HEK293 (cell line): ENCODE measurements at regions not wholly inside any gene's neighbourhood (a gene's known extent, or its start where the extent isn't known, plus 50 kb on each side); places are given as distances from the start of the nearest gene placed in this dataset.

ENCODE experiments used
- CTCF ChIA-PET: fragments of 350-600 bp; formaldehyde crosslinking; extraction: SDS; loops from one replicate; lab custom pipeline; 2021; ENCODE audit warnings: antibody characterized with exemption; lab: Yijun Ruan, JAX
- POLR2A ChIA-PET: fragments of 300-600 bp; formaldehyde crosslinking; extraction: SDS; loops from one replicate; lab custom pipeline; 2020; ENCODE audit warnings: antibody characterized with exemption, inconsistent platforms; lab: Yijun Ruan, JAX
- H3K27ac ChIP-seq: fragments of 200-500 bp; sonication (Bioruptor generic); 2 replicates; pipeline ENCODE4 v1.5.1; 2014; ENCODE audit warnings: low read depth, low read length, control low read depth, inconsistent platforms; ENCODE audit errors: extremely low read depth
- H3K36me3 ChIP-seq, 2 experiments: fragments of 200-500 bp in 1 of 2; sonication (Bioruptor generic) in 1 of 2; 1 replicate in 1 of 2; 2 replicates in 1 of 2; pipeline ENCODE4 v1.5.1; 2014 to 2017; ENCODE audit warnings: inconsistent platforms in 2 of 2, low read length in 2 of 2; ENCODE audit not compliant: control insufficient read depth in 2 of 2, insufficient read depth in 1 of 2
- H3K4me1 ChIP-seq: fragments of 200-500 bp; sonication (Bioruptor generic); 2 replicates; pipeline ENCODE4 v1.5.1; 2014; ENCODE audit warnings: mild to moderate bottlenecking, low read length, inconsistent platforms; ENCODE audit not compliant: control insufficient read depth, insufficient read depth
- H3K4me3 ChIP-seq: 2 replicates; pipeline ENCODE4 v1.5.1; 2011; ENCODE audit warnings: low read depth, mild to moderate bottlenecking, control low read depth, low read length, moderate library complexity
- H3K9me3 ChIP-seq: fragments of 200-500 bp; sonication (Bioruptor generic); 2 replicates; pipeline ENCODE4 v1.5.1; 2014; ENCODE audit warnings: low read depth, low read length, inconsistent platforms; ENCODE audit not compliant: control insufficient read depth, insufficient read depth
- HIC1 ChIP-seq: fragments of 450-650 bp; formaldehyde crosslinking; IDR thresholded peaks from 2 replicates; pipeline ENCODE4 v1.5.1; 2016; ENCODE audit warnings: missing biosample characterization, missing genetic modification characterization
- HOXA7 ChIP-seq: sonication (generic); formaldehyde crosslinking; IDR thresholded peaks from 2 replicates; pipeline ENCODE4 v1.8.1; 2022; ENCODE audit warnings: missing genetic modification reagents, borderline replicate concordance
- HOXC10 ChIP-seq: sonication (generic); formaldehyde crosslinking; IDR thresholded peaks from 2 replicates; pipeline ENCODE4 v1.8.1; 2023; ENCODE audit warnings: mild to moderate bottlenecking, missing genetic modification reagents
- MZF1 ChIP-seq: fragments of 450-650 bp; formaldehyde crosslinking; IDR thresholded peaks from 2 replicates; pipeline ENCODE4 v1.5.1; 2017; ENCODE audit warnings: missing biosample characterization, missing genetic modification characterization, borderline replicate concordance
- SALL2 ChIP-seq: fragments of 450-650 bp; formaldehyde crosslinking; IDR thresholded peaks from 2 replicates; pipeline ENCODE4 v1.5.0; 2017; ENCODE audit warnings: missing biosample characterization, mild to moderate bottlenecking, missing genetic modification characterization, borderline replicate concordance
- SP7 ChIP-seq: fragments of 450-650 bp; formaldehyde crosslinking; IDR thresholded peaks from 2 replicates; pipeline ENCODE4 v1.5.1; 2016; ENCODE audit warnings: missing biosample characterization, missing genetic modification characterization
- ZBTB48 ChIP-seq: fragments of 450-650 bp; formaldehyde crosslinking; IDR thresholded peaks from 2 replicates; pipeline ENCODE4 v1.5.1; 2016; ENCODE audit warnings: missing biosample characterization, missing genetic modification characterization
- ZFHX2 ChIP-seq: fragments of 450-650 bp; formaldehyde crosslinking; conservative IDR thresholded peaks from 2 replicates; pipeline ENCODE4 v1.5.1; 2016; ENCODE audit warnings: missing biosample characterization, missing genetic modification characterization
- ZNF157 ChIP-seq: fragments of 450-650 bp; formaldehyde crosslinking; IDR thresholded peaks from 2 replicates; pipeline ENCODE4 v1.5.1; 2016; ENCODE audit warnings: missing biosample characterization, missing genetic modification characterization
- ZNF169 ChIP-seq: fragments of 450-650 bp; formaldehyde crosslinking; IDR thresholded peaks from 2 replicates; pipeline ENCODE4 v1.5.1; 2016; ENCODE audit warnings: missing biosample characterization, missing genetic modification characterization
- ZNF221 ChIP-seq: fragments of 450-650 bp; formaldehyde crosslinking; IDR thresholded peaks from 2 replicates; pipeline ENCODE4 v1.5.1; 2017; ENCODE audit warnings: missing biosample characterization, missing genetic modification characterization, borderline replicate concordance
- ZNF292 ChIP-seq: fragments of 450-650 bp; formaldehyde crosslinking; IDR thresholded peaks from 2 replicates; pipeline ENCODE4 v1.5.1; 2016; ENCODE audit warnings: low read depth, missing biosample characterization, missing genetic modification characterization, borderline replicate concordance
- ZNF366 ChIP-seq: fragments of 450-650 bp; formaldehyde crosslinking; conservative IDR thresholded peaks from 2 replicates; pipeline ENCODE4 v1.5.1; 2016; ENCODE audit warnings: missing biosample characterization, missing genetic modification characterization
- ZNF544 ChIP-seq: fragments of 450-650 bp; formaldehyde crosslinking; IDR thresholded peaks from 2 replicates; pipeline ENCODE4 v1.5.0; 2017; ENCODE audit warnings: missing biosample characterization, missing genetic modification characterization
- ZNF560 ChIP-seq: fragments of 450-650 bp; formaldehyde crosslinking; IDR thresholded peaks from 2 replicates; pipeline ENCODE4 v1.5.1; 2017; ENCODE audit warnings: missing biosample characterization, missing genetic modification characterization, borderline replicate concordance
- ZNF596 ChIP-seq: fragments of 450-650 bp; IDR thresholded peaks from 2 replicates; pipeline ENCODE4 v1.5.0; 2018; ENCODE audit warnings: missing biosample characterization, mild to moderate bottlenecking, missing genetic modification characterization, moderate library complexity
- ZNF600 ChIP-seq: fragments of 450-650 bp; formaldehyde crosslinking; IDR thresholded peaks from 2 replicates; pipeline ENCODE4 v1.5.1; 2016; ENCODE audit warnings: missing biosample characterization, missing genetic modification characterization
- ZNF624 ChIP-seq: fragments of 450-650 bp; formaldehyde crosslinking; IDR thresholded peaks from 2 replicates; pipeline ENCODE4 v1.5.1; 2017; ENCODE audit warnings: missing biosample characterization, missing genetic modification characterization
- ZNF639 ChIP-seq: fragments of 450-650 bp; formaldehyde crosslinking; IDR thresholded peaks from 2 replicates; pipeline ENCODE4 v1.5.1; 2016; ENCODE audit warnings: missing biosample characterization, missing genetic modification characterization
- ZNF645 ChIP-seq: fragments of 450-650 bp; formaldehyde crosslinking; IDR thresholded peaks from 2 replicates; pipeline ENCODE4; 2016; ENCODE audit warnings: missing biosample characterization, missing genetic modification characterization
- ZNF704 ChIP-seq: fragments of 450-650 bp; formaldehyde crosslinking; IDR thresholded peaks from 2 replicates; pipeline ENCODE4 v1.5.1; 2016; ENCODE audit warnings: missing biosample characterization, missing genetic modification characterization
- ZNF707 ChIP-seq: fragments of 450-650 bp; formaldehyde crosslinking; IDR thresholded peaks from 2 replicates; pipeline ENCODE4 v1.5.1; 2016; ENCODE audit warnings: missing biosample characterization, missing genetic modification characterization
- ZSCAN18 ChIP-seq: fragments of 450-650 bp; formaldehyde crosslinking; IDR thresholded peaks from 2 replicates; pipeline ENCODE4 v1.5.1; 2016; ENCODE audit warnings: missing biosample characterization, missing genetic modification characterization

- no peaks in the 10 kb centered on the region for H3K9me3 ChIP-seq
- H3K27ac ChIP-seq = no peak overlapping the region
- ChIA-PET POLR2A (no interaction called here), CTCF (no interaction called here)
- H3K36me3 ChIP-seq = no peaks in the 10 kb centered on the region
- TF ChIP-seq ZNF292 (tag by site-specific recombination) (no peak), ZNF645 (no peak), HIC1 (no peak)
- TF ChIP-seq, all 188 proteins: peak for 0
- Histone ChIP-seq H3K4me1 (peaks cover 4% of the 10 kb centered on the region; the same call in 1 of the 2 replicates), H3K4me3 (no peak overlapping the region)
Observed at GRCh38 chr11:92678008-92678611, 291.3 kb upstream of the MTNR1B start.

GRCh38 chr11:92681586-92681985 lies 287.9 kb upstream of the MTNR1B start:
- Histone ChIP-seq H3K4me3 (no peak overlapping the region), H3K27ac (no peak overlapping the region), H3K36me3 (no peaks in the 10 kb centered on the region), H3K4me1 (no peaks in the 10 kb centered on the region), H3K9me3 (no peaks in the 10 kb centered on the region)
- ChIA-PET CTCF (interaction anchor here (0.9 kb wide), 1 partner anchor 15 kb away, joined by 3 read pairs; no protein-coding TSS in a partner anchor), POLR2A (no interaction called here)
- TF ChIP-seq ZSCAN18 (tag by site-specific recombination) (no peak), ZNF366 (tag by site-specific recombination) (no peak), ZNF221 (tag by site-specific recombination) (no peak), ZNF645 (no peak), ZNF157 (tag by site-specific recombination) (no peak), ZNF169 (tag by site-specific recombination) (no peak), ZNF624 (tag by site-specific recombination) (no peak), ZNF704 (tag by site-specific recombination) (no peak), ZNF596 (no peak), ZNF707 (tag by site-specific recombination) (no peak), MZF1 (no peak), ZNF544 (no peak)

GRCh38 chr11:92682136-92682535 lies 287.3 kb upstream of the MTNR1B start:
- Histone ChIP-seq H3K27ac (no peak overlapping the region), H3K9me3 (no peaks in the 10 kb centered on the region), H3K36me3 (no peaks in the 10 kb centered on the region), H3K4me1 (no peaks in the 10 kb centered on the region), H3K4me3 (no peak overlapping the region)
- ChIA-PET CTCF (no interaction called here), POLR2A (no interaction called here)
- TF ChIP-seq ZNF560 = no peak
- no peak for TF ChIP-seq ZNF600 (tag by site-specific recombination)
- no peak for TF ChIP-seq ZNF639 (tag by site-specific recombination)
- no peak for TF ChIP-seq SP7 (tag by site-specific recombination)
- no peak for TF ChIP-seq ZBTB48 (tag by site-specific recombination)
- no peak for TF ChIP-seq ZFHX2 (tag by site-specific recombination)
- TF ChIP-seq HOXA7 (CRISPR knock-in tag) = no peak
- no peak for TF ChIP-seq SALL2
- no peak for TF ChIP-seq HOXC10 (CRISPR knock-in tag)
